Neural progenitor cell (in vitro differentiated cells): ENCODE measurements at regions not wholly inside any gene's neighbourhood (a gene's known extent, or its start where the extent isn't known, plus 50 kb on each side); places are given as distances from the start of the nearest gene placed in this dataset.

Experiments
- EZH2 ChIP-seq: fragments of 200-600 bp; sonication (generic); IDR thresholded peaks from 2 replicates; pipeline ENCODE4 v1.6.1; 2017; ENCODE audit warnings: antibody characterized with exemption, mild to moderate bottlenecking, moderate library complexity
- EZH2phosphoT487 ChIP-seq: fragments of 200-600 bp; sonication (generic); IDR thresholded peaks from 2 replicates; pipeline ENCODE4 v1.6.1; 2017; ENCODE audit warnings: antibody characterized with exemption
- TF ChIP-seq, protein P1 (sequence below): fragments of 200-600 bp; sonication (generic); IDR thresholded peaks from 2 replicates; pipeline ENCODE4 v1.5.1; 2017; ENCODE audit warnings: antibody characterized with exemption, mild to moderate bottlenecking

DNA sequence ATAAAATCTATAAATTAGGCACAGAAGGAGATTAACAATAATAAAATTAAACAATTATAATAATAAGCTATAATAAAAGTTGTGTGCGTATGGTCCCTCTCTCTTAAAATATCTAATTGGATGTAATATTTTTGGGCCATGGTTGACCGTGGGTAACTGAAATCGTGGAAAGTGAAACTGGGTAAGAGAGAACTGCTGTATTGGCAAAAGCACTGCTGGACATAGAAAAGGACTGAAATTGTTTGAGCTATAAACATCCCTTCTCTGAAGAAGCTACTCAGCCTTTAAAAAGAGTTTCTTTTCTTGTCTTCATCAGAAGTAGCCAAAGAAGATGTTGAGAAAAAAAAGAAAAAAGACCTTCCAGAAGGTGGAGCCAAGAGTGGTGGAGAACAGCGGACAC lies 379.4 kb downstream of the ZNF521 start:
- TF ChIP-seq EZH2 (no peak), EZH2phosphoT487 (no peak)
- TF ChIP-seq, protein P1, sequence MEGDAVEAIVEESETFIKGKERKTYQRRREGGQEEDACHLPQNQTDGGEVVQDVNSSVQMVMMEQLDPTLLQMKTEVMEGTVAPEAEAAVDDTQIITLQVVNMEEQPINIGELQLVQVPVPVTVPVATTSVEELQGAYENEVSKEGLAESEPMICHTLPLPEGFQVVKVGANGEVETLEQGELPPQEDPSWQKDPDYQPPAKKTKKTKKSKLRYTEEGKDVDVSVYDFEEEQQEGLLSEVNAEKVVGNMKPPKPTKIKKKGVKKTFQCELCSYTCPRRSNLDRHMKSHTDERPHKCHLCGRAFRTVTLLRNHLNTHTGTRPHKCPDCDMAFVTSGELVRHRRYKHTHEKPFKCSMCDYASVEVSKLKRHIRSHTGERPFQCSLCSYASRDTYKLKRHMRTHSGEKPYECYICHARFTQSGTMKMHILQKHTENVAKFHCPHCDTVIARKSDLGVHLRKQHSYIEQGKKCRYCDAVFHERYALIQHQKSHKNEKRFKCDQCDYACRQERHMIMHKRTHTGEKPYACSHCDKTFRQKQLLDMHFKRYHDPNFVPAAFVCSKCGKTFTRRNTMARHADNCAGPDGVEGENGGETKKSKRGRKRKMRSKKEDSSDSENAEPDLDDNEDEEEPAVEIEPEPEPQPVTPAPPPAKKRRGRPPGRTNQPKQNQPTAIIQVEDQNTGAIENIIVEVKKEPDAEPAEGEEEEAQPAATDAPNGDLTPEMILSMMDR = no peak
